ENCODE measurements at regions not wholly inside any gene's neighbourhood (a gene's known extent, or its start where the extent isn't known, plus 50 kb on each side); places are given as distances from the start of the nearest gene placed in this dataset.
"Not testable (repeated sequence)": the region's sequence is repeated elsewhere in the genome, so short reads cannot be mapped to it uniquely, and the experiment has no call there.

DNA sequence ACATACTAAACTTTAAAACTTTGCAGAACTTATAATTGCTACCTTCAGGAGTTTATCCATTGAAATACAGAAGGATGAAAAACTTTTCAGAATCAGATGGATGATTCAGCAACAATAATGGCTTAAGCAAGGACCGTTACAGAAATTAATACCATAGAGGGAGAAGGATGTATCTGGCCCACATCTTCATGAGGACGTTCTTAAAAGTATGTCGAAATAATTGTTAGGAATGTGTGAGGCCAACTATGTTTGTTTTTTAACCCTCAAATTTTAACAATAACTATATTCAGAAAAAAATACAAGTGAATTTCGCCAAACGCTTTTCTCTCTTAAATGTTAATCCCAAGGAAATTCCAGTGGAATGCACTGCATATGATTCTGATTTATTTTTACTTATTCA lies 105.2 kb upstream of the EPHA3 start:
- DNase-seq (ENCODE audit: insufficient read length, low spot score) (no peak), FAIRE-seq (no peak)
- TF ChIP-seq POU2F2 (IDR thresholded peaks at IDR 0.05; ENCODE audit: low read depth, low read length): no peak

DNA sequence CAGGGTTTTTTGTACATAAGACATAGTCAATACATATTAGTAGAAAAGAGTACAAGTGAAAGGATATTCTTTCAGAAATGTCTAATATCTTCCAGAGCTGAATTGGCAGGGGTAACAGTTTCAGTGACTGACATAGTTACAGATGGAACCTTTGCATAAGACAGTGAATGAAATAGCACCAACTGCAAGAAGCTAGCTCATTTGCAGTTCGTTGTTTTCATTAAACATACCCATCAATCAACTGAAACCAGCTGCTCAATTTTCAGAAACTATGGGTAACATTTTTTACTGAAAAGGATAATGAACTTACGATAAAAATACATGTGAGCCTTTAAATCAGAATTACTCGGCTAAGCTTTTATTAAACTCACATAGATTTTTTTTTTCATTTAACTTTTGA lies 93.9 kb upstream of the EPHA3 start:
- FAIRE-seq (no peak), DNase-seq (ENCODE audit: insufficient read length, low spot score) (no peak)
- TF ChIP-seq SPI1 (IDR thresholded peaks at IDR 0.05; ENCODE audit: low read depth, low read length) (no peak), POLR2AphosphoS5 (IDR thresholded peaks at IDR 0.05; ENCODE audit: low read depth, low read length) (no peak), POU2F2 (IDR thresholded peaks at IDR 0.05; ENCODE audit: low read depth, low read length) (no peak), PAX5 (IDR thresholded peaks at IDR 0.05; ENCODE audit: insufficient read depth, low read length, severe bottlenecking) (no peak)

DNA sequence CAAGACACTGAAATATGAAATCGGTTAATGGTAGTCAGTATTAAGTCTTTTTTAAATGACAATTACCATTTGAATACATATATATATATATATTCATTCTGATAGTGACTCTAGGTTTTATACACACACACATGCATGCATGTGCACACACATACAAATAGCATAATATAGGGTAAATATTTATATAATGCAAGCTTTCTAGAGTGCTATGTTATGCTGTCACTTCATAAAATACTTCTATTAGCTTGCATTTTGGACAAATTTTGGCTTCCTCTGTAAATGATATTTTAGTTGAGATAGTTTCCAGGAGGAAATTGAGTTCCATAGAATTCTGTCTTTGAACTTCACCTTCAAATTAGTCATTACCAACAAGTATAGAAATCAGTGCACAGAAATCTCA lies 89.9 kb upstream of the EPHA3 start:
- TF ChIP-seq TAF1 (IDR thresholded peaks at IDR 0.05; ENCODE audit: low read depth, low read length) (no peak), SPI1 (IDR thresholded peaks at IDR 0.05; ENCODE audit: low read depth, low read length) (no peak), POLR2A (IDR thresholded peaks at IDR 0.05; ENCODE audit: low read depth, low read length) (no peak), PAX5 (IDR thresholded peaks at IDR 0.05; ENCODE audit: insufficient read depth, low read length, severe bottlenecking) (no peak), POU2F2 (IDR thresholded peaks at IDR 0.05; ENCODE audit: low read depth, low read length) (no peak), POLR2AphosphoS5 (IDR thresholded peaks at IDR 0.05; ENCODE audit: low read depth, low read length) (no peak)
- FAIRE-seq: no peak

DNA sequence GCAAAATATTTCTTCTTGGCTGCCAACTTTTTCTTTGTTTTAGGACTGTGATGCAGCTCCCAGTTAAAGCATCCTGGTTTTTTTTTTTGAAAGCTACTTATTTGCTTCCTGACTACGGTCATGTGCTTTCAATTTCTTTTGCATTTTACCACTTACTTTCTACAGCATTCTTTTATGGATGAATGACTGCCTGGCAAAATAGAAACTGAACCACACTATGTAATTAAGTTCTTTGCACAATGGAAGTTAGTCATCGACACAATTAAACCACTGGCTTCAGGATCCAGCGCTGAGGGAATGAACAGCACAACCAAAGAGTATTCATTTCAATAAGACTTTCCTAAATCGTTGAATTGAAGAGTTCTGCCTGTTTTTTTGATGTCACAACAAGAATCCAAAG lies 82.2 kb upstream of the EPHA3 start:
- no peak for DNase-seq (ENCODE audit: insufficient read length, low spot score)
- TF ChIP-seq TAF1 (IDR thresholded peaks at IDR 0.05; ENCODE audit: low read depth, low read length): no peak
- no peak for TF ChIP-seq POLR2A (IDR thresholded peaks at IDR 0.05; ENCODE audit: low read depth, low read length)
- no peak for TF ChIP-seq SPI1 (IDR thresholded peaks at IDR 0.05; ENCODE audit: low read depth, low read length)
- TF ChIP-seq PAX5 (IDR thresholded peaks at IDR 0.05; ENCODE audit: insufficient read depth, low read length, severe bottlenecking): no peak
- TF ChIP-seq POLR2AphosphoS5 (IDR thresholded peaks at IDR 0.05; ENCODE audit: low read depth, low read length): no peak
- no peak for TF ChIP-seq POU2F2 (IDR thresholded peaks at IDR 0.05; ENCODE audit: low read depth, low read length)
- FAIRE-seq: no peak

More for the DNA sequence above, 89.9 kb upstream of the EPHA3 start:
- DNase-seq (ENCODE audit: insufficient read length, low spot score): no peak

DNA sequence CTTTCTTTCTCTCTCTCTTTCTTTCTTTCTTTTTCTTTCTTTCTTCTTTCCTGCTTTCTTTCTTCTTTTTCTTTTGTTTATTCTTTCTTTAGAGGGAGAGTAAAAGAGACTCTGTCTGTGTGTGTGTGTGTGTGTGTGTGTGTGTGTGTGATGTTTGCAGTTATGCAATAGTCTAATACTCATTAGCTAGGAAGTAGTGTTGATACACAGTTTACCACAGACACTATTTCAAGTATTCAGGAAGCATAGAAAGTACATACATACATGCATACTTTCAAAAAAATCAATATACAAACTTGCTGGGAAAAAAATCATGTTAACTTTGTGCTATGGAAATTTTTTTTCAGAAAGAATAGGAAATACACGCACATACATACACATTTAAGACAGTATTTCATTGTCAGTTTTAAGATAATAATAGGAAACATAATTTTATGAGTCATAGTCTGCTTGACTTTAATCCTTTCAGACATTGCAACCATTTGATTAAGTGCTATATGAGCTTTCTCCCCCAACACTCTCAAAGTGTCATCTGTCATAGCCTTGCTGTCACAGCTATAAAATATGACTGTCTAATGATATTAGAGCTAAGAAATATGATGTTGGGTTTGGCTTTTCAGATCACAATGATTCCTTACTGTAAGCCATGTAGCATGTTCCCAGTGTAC lies 74.9 kb upstream of the EPHA3 start:
- DNase-seq (ENCODE audit: insufficient read length, low spot score) (no peak), FAIRE-seq (no peak)
- TF ChIP-seq POLR2AphosphoS5 (IDR thresholded peaks at IDR 0.05; ENCODE audit: low read depth, low read length): no peak

DNA sequence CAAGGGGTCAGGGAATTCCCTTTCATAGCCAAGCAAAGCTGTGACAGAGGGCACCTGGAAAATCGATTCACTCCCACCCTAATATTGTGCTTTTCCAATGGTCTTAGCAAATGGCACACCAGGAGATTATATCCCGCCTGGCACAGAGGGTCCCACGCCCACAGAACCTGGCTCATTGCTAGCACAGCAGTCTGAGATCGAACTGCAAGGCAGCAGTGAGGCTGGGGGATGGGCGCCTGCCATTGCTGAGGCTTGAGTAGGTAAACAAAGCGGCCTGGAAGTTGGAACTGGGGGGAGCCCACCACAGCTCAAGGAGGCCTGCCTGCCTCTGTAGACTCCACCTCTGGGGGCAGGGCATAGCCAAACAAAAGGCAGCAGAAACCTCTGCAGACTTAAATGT lies 72.7 kb upstream of the EPHA3 start:
- DNase-seq (ENCODE audit: insufficient read length, low spot score); FAIRE-seq: not testable (repeated sequence)

DNA sequence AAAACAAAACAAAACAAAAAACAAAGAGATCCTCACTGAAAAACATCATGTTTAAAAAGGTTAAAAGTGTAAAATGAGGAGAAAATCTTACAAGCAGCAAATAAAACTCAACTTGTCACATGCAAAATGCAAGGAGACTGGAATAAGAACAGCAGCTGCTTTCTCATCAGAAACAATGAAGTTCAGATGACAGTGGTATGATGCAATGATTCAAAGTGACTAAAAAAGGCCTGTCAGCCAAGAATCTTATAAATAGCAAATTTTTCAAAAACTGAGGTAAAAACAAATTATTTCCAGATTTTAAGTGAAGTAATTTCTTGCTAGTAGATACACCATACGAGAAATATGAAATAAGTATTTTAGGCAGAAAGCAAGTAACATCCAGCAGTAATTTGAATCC lies 68.6 kb upstream of the EPHA3 start:
- FAIRE-seq: no peak
- no peak for TF ChIP-seq POU2F2 (IDR thresholded peaks at IDR 0.05; ENCODE audit: low read depth, low read length)
- TF ChIP-seq SPI1 (IDR thresholded peaks at IDR 0.05; ENCODE audit: low read depth, low read length): no peak
- no peak for TF ChIP-seq POLR2A (IDR thresholded peaks at IDR 0.05; ENCODE audit: low read depth, low read length)
- no peak for TF ChIP-seq POLR2AphosphoS5 (IDR thresholded peaks at IDR 0.05; ENCODE audit: low read depth, low read length)
- TF ChIP-seq TAF1 (IDR thresholded peaks at IDR 0.05; ENCODE audit: low read depth, low read length): no peak
- no peak for TF ChIP-seq PAX5 (IDR thresholded peaks at IDR 0.05; ENCODE audit: insufficient read depth, low read length, severe bottlenecking)
- no peak for DNase-seq (ENCODE audit: insufficient read length, low spot score)

DNA sequence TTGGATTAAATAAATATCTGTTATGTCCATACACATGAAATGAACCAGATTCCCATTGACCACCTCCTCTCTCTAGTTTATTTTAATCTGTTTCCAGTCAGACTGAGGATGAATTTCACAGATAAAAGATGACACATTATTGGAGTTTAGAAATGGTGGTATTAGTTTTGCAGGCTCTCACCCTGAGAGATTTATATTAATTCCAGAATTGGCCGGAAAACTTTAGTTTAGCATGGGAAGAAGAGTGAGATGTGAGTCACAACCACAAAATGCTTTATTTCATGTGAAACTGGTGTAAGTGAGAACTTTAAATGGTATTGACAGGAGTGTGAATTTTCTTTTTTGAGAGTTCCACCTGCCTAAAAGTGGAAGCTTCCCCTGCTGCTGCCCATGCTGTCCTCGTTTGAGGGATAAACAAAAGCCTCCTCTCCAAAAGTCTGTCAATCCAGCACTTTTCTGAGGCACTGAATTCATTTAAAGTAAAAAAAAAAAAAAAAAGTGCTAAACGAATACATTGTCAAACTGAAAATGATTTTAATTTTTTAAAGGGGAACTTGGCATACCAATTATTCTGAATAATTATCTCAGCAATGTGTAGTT lies 65.1 kb upstream of the EPHA3 start:
- FAIRE-seq (no peak), DNase-seq (ENCODE audit: insufficient read length, low spot score) (no peak)
- TF ChIP-seq POU2F2 (IDR thresholded peaks at IDR 0.05; ENCODE audit: low read depth, low read length) (no peak), SPI1 (IDR thresholded peaks at IDR 0.05; ENCODE audit: low read depth, low read length) (no peak), POLR2AphosphoS5 (IDR thresholded peaks at IDR 0.05; ENCODE audit: low read depth, low read length) (no peak), TAF1 (IDR thresholded peaks at IDR 0.05; ENCODE audit: low read depth, low read length) (no peak), PAX5 (IDR thresholded peaks at IDR 0.05; ENCODE audit: insufficient read depth, low read length, severe bottlenecking) (no peak)

DNA sequence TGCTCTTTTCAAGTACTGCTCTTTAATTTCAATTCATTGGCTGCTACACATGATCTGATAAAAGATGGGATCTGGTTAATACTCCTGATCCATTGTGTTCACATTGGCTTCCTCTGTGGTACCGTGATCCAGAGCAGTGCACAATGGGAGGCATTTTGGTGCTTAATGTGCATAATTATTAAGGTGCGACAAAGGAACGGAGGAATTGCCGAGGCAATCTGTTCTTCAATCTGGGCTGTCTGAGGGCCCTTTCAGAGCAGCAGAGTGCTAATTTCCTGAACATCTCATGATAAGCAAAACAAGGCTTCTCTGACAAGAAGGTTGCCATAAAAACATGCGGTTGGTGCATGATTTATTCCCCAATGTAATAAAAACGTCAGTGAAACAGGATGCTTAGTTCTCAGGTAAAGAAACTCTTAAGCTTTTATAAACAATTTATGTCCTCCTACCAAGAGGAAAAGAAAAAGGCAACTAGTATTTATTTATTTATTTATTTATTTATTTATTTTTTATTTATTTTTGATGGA lies 64.0 kb upstream of the EPHA3 start:
- no peak for DNase-seq (ENCODE audit: insufficient read length, low spot score)
- FAIRE-seq: no peak
- TF ChIP-seq SPI1 (IDR thresholded peaks at IDR 0.05; ENCODE audit: low read depth, low read length) (no peak), POU2F2 (IDR thresholded peaks at IDR 0.05; ENCODE audit: low read depth, low read length) (no peak), POLR2AphosphoS5 (IDR thresholded peaks at IDR 0.05; ENCODE audit: low read depth, low read length) (no peak), PAX5 (IDR thresholded peaks at IDR 0.05; ENCODE audit: insufficient read depth, low read length, severe bottlenecking) (no peak), POLR2A (IDR thresholded peaks at IDR 0.05; ENCODE audit: low read depth, low read length) (no peak), TAF1 (IDR thresholded peaks at IDR 0.05; ENCODE audit: low read depth, low read length) (no peak)

DNA sequence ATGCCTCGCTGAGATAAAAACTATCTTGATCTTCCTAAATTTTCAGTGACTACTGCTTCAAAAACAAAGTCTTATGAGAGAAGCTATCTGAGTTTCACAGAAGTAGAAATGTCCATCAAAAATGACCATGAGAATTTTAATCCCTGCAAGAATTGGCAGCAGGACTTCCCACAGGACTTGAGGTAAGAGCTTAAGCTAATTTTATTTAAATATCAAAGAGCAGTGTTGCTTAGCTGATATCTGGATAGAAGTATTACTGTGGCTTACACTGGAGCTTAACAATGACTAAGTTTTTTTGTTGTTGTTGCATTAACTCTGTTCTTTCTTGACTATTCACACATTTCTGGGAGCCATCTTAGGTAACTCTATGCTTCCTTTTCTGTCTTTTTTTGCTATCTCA lies 60.8 kb upstream of the EPHA3 start:
- TF ChIP-seq POU2F2 (IDR thresholded peaks at IDR 0.05; ENCODE audit: low read depth, low read length) (no peak), POLR2A (IDR thresholded peaks at IDR 0.05; ENCODE audit: low read depth, low read length) (no peak), POLR2AphosphoS5 (IDR thresholded peaks at IDR 0.05; ENCODE audit: low read depth, low read length) (no peak), TAF1 (IDR thresholded peaks at IDR 0.05; ENCODE audit: low read depth, low read length) (no peak), SPI1 (IDR thresholded peaks at IDR 0.05; ENCODE audit: low read depth, low read length) (no peak), PAX5 (IDR thresholded peaks at IDR 0.05; ENCODE audit: insufficient read depth, low read length, severe bottlenecking) (no peak)
- FAIRE-seq (no peak), DNase-seq (ENCODE audit: insufficient read length, low spot score) (no peak)

Measured in GM12891 (cell line).